Left forelimb (tissue), 1 donor: ENCODE measurements at regions not wholly inside any gene's neighbourhood (a gene's known extent, or its start where the extent isn't known, plus 50 kb on each side); places are given as distances from the start of the nearest gene placed in this dataset.
A peak's percentile ranks its signal among the peaks of the same experiment; 100 is the strongest.
"Not testable (repeated sequence)": the region's sequence is repeated elsewhere in the genome, so short reads cannot be mapped to it uniquely, and the experiment has no call there.

ENCODE experiments used
- DNase-seq: peaks from one replicate; pipeline ENCODE4 v3.0.0-alpha.2; 2018; ENCODE audit warnings: low spot score

DNA sequence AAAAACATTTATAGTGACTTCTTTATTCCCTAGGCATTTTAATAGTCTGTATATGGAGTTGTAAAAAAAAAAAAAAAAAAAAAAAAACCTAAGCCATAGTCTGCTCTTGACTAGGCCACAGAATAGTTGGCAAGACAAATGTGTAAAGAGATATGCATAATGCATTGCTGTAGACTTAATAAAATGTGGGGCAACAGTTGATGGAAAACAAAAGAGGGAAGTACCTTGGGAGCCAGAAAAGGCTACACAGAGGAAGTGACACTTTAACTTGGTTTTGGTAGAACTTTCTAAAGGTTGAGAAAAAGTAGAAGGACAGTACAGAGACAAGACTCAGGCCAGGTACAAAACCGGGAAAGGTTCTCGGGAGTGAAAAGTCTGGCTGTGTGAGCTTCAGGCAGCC lies 802.9 kb upstream of the ADAMTS5 start:
- no peak for DNase-seq

DNA sequence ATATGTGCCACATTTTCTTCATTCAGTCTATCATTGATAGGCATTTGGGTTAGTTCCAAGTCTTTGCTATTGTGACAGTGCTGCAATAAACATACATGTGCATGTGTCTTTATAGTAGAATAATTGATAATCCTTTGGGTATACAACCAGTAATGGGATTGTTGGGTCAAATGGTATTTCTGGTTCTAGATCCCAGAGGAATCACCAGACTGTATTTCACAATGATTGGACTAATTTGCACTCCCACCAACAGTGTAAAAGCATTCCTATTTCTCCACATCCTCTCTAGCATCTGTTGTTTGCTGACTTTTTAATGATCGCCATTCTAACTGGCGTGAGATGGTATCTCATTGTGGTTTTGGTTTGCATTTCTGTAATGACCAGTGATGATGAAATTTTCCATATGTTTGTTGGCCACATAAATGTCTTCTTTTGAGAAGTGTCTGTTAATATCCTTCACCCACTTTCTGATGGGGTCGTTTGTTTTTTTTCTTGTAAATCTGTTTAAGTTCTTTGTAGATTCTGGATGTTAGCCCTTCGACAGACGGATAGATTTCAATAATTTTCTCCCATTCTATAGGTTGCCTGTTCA lies 801.3 kb upstream of the ADAMTS5 start:
- not testable (repeated sequence) for DNase-seq

DNA sequence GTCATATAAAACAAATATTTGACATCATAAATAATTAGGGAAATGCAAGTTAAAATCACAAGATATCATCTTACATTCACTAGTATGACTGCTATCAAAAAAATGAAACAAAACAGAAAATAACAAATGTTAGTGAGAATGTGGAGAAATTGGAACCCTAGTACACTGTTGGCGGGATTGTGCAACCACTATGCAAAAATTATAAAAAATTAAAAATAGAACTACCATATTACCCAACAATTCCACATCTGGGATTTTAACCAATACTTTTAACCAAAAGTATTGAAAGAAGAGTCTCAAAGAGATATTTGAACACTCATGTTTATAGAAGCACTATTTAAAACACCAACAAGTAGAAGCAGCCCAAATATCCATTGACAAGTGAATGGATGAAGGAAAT lies 797.2 kb upstream of the ADAMTS5 start:
- DNase-seq: no peak

DNA sequence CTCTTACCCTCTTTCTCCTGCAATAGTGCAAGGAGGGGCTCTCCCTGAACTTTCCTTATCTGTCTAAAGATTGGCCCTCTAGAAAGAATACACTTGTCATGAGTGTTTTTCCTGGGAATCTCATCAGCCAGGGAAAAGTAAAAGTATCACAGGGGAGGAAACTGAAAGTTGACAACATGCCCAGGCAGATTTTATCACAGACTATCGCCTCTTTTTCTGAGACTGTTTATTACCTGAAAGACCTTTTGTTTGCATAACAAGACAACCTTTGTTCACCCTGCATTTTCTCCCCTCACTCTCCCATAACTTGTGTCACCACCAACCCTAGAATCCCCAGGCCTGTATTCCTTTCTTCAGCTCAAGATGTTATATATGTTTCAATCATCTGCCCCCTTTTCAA lies 794.7 kb upstream of the ADAMTS5 start:
- no peak for DNase-seq

DNA sequence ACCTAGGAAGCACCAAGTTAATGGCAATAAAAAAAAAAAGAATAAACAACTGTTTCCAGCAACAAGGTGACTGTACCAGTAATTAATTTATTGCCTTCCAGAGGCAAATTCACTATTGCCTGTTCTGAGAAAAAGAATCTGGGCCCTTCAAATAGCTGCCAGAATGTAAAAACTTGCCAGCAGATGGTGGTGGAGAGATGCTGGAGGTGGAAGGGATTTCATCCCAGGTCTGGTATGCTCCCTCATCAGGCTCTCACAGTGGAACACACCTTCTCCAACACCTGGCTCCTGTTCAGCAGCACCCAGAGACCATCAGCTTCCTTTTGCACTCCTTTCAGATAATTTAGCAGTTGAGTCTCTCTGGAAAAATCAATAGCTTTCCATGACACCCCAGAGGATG lies 792.9 kb upstream of the ADAMTS5 start:
- DNase-seq: no peak

DNA sequence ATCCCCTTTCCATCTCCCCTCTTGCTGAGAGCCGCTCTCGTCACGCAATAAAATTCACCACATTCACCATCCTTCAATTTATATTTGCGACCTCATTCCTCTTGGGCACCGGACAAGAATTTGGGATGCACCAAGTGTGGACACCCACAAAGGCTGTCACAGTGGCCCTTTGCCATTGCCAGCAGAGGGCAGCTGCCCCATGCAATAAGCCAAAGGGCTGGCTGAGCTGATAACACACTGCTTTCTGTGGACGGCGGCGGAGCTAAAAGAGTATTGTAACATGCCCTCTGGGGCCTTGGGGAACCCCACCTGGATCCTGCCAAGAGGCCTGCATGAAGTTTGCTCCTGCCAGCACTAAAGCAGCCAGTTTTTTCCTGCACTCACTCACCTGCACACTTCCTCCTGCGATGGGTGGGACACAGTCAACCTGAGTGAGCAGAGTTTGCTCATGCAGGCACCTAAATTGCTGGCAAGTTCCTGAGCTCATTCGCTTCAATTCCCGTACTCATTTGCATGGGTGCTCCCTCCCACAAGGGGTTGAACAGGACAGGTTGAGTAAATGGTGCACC lies 792.3 kb upstream of the ADAMTS5 start:
- DNase-seq: no peak

DNA sequence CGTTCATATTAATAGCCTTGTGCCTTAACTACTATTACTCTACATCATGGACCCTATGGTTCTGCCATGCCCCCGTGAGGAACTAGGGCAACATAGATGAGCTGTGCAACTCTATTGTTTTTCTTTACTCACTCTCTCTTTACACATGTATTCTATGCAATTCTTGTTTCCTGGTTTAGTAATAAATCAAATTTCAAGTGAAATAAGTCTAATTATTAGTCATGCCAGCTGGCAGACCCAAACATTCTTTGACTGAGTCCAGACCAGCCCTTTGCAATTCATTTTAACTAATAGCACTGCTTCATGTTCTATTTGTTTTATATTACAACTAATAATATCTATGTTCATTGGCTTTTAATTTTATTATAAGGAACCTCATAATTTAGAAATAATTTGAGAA lies 789.3 kb upstream of the ADAMTS5 start:
- DNase-seq: no peak

DNA sequence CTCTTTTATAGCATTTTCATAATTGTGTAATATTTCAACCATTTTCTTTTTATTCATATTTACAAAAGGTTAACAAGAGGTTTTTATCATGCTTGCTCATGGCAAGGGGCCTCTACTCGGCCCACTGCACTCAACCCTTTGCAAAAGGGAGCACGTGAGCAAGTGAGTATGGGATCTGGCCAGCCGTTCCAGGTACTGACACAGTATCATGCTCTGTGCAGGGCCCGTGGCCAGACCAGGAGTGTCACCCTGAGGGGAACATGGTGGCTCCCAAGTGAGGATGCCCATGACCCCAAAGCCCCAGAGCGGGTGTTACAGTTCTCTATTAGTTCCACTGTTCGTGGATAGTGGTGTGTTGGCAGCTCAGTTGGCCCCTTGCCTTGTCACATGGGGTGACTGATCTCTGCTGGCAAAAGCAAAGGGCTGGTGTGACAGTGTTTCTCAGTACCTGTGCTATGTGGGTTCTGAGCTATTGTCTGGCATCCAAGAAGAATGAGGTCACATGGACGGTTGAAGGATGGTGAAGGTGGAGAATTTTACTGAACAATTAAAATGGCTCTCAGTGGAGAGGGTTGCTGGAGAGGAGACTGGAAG lies 777.2 kb upstream of the ADAMTS5 start:
- DNase-seq: no peak

DNA sequence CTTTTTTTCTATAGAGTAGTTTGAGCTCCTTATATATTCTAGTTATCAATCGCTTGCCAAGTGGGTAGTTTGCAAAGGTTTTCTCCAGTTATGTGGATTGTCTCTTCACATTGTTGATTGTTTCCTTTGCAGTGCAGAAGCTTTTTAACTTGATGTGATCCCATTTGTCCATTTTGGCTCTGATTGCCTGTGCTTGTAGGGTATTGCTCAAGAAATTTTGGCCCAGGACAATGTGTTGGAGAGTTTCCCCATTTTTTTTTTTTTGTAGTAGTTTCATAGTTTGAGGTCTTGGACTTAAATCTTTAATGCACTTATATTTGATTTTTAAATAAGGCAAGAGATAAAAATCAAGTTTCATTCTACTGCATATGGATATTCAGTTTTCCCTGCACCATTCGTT lies 774.8 kb upstream of the ADAMTS5 start:
- no peak for DNase-seq

DNA sequence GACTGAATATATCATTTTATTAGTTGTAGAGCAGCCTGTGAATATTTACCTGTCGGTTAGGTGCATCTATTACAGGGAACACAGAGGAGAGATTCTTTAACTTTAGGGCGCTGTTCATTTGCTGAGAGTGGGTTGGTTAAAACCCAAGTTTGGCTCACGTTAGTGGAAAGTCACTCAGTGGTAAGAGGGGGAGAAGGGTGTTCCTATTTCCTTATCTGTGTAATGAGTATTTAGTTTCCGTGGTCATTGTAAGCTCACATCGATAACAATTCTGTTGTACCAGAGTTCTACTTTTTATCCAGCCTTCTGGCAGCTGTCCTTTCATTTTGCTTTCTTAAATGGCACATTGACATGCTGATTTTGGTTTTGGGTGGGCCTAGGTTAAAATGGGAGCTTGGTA lies 773.2 kb upstream of the ADAMTS5 start:
- DNase-seq: no peak

DNA sequence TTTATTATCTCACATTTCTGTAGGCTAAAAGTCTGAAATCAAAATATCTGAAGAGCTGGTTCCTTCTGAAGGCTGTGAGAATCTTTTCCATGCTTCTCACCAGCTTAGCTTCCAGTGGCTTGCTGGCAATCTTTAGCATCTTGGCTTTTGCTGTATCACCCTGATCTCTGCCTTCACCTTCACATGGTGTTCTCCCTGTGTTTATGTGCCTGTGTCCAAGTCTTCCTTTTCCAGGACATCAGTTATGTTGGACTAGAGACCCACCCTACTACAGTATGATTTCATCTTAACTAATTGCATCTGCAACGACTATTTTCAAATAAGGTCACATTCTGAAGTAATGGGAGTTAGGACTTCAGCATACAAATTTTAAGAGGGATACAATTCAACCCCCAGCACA lies 772.3 kb upstream of the ADAMTS5 start:
- DNase-seq: no peak

DNA sequence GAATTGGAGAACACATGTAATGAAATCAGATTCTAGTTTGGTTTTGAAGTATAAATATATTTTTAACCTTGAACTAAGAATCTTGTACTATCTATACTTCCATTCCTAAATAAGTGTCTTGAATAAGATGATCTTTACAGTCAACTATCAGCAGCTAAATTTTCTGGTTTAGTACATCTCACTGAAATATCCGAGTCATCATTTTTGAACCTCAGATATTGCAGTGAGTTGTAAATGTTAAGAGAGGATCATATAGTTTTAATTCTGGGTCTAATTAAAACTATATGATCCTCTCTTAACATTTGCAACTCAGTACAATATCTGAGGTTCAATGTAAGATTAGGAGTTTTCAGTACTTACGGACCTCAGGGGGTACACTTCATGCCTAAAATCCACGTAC lies 768.8 kb upstream of the ADAMTS5 start:
- DNase-seq: no peak

DNA sequence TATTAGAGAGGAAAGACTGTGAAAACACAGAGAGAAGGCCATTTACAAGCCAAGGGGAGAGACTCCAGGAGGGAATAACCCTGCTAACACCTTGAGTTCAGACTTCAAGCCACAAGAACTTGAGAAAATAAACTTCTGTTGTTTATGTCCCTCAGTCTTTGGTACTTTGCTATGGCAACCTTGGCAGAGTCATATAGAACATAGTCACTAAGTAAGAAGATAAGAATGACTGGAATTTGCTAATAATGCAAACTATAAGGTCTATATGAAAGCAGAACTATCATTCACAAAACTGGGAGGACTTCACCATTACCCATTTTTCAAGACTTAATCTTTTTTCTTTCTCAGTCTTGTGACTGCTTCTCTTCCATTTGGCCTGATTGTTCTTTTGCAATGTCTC lies 767.3 kb upstream of the ADAMTS5 start:
- DNase-seq: no peak

DNA sequence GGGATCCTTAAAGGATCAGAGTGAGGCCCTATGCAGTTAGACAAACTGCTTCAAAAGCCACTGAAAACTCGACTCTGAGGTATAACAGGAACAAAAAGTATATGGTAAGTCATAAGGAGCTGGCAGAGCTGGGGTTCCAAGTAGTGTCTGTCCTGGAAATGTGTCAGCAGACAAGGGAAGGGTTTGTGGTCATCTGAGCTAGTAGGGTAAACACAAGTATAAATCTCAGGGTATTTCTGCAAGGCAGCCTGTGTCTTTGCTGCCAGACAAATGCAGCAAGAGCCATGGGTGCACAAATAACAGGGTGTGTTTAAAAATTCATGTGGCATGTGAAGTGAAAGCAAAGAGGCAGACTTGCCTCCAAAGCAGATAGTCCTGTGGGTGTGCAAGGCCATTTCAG lies 759.0 kb upstream of the ADAMTS5 start:
- no peak for DNase-seq

DNA sequence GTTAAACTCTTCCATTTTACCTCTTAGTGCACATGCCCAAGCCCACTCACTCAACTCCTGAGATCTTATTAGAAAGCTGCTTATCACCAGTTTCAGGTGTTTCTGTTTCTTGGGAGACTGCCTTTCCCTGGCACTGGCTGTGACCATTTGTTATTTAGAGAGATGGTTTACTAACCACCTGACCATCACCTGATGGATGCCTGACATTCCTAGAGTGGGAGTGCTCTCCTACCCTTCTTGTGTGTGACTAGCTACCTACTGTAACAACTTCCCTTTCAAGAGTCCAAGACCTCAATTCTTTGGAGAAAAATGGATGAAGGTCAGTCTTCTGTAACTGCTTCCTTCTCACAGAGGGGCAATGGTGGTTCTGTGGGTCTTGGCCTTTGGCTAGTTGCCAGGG lies 755.2 kb upstream of the ADAMTS5 start:
- no peak for DNase-seq

DNA sequence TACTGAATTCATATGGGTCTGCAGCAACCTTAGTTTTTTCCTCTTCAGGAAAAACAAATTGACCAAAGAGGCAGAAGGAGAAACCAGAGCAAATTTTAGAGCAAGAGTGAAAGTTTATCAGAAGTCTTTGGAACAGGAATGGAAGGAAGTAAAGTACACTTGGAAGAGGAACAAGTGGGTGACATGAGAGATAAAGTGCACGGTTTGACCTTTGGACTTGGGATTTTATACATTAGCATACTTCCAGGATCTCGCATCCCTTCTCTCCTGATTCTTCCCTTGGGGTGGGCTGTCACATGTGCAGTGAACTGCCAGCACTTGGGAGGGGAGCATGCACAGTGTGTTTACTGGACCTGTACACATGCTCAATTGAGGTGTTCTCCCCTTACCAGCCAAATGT lies 754.8 kb upstream of the ADAMTS5 start:
- no peak for DNase-seq

DNA sequence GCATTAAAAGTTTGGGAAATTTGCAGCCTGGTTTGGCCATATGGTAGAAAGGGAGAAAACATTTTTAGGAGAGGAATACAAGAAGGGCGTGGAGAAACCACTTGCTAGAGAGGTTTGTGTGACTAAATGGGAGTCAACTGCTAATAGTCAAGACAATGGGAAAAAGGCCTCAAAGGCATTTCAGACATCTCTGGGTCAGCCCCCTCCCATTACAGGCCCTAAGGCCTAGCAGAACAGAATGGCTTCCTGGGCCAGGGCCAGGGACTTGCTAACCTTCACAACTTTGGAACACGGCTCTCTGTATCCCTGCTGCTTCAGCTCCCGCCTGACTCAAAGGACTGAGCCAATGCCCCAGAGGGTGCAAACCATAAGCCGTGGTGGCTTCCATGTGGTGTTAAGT lies 752.3 kb upstream of the ADAMTS5 start:
- no peak for DNase-seq

DNA sequence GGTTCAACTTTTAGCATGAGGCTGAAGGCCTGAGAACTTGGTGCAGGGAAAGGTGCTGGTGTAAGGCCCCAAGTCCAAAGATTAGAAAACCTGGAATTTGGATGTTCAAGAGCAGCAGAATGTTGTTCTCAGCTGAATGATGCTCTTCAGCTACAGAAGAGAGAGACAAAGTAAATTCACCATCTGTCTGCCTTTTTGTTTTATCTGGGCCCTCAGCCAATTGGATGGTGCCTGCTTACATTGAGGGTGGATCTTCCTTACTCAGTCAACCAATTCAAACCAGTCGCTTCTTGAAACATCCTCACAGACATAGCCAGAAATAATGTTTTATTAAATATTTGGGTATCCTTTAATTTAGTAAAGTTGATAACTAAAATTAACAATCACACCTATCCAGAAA lies 748.2 kb upstream of the ADAMTS5 start:
- DNase-seq: no peak

DNA sequence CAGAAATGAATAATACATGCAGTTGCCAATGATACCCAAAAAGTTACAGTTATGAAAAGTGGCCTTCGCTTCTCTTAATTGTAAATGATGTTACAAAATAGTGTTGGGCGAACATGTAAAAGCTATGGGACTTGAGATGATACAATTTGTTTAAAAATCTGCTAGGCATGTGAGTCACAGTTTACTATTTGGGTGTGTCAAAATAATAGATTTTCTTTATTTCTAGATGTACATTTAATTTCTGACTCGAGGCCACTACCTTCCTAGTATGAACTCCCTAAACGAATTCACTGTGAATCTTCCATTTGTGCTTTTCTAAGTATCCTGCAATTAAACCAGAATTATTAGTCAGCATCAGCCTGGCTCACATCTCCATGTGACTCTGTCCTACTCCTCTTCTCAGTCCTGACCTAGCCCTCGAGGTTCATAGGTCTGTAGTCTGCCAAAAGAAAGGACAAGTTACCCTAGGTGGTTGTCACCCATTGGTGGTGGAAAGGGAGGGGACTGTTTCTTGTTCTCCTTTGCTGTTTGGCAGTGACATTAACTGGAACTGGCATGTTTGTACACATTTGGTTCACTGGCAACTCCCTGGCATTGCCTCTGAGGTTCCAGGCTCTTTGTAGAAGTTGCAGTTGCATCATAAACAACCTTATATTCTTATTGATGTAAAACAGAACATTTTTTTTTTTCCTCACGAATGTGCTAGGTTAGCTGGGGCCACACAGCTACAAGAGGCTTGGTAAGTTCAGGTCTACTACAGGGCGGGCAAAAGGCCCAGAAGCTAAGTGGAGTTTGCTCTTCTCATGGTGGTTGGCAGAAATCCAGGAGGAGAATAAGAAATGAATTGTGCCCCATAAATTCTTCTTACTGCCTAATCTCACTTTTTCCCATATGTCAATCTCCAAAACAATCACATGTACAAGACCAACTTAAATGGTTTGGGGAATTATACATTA lies 746.5 kb upstream of the ADAMTS5 start:
- DNase-seq: no peak

DNA sequence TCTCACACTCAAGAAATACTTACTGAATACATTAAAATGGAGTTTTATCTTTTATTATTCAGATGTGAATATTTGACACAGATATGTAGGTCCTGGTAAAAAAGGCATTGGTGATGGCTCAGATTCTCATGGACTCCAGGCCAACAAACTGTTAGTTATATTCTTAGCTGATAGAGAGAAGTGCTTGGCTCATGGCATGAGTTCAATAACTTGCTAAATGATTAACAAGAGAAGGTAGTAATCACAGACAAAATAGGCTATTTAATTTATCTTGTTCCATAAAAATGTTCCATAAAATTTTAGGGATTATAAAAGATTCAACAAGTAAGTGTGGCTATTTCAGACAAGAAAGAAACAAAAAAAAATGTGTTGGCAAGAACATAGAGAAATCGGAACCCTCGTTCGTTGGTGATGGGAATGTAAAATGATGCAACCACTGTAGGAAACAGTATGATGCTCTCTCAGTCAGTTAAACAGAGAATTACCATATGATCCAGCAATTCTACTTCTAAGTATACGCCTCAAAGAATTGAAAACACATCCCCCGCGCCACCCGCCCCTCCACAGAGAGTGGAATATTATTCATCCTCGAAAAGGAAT lies 737.8 kb upstream of the ADAMTS5 start:
- no peak for DNase-seq

DNA sequence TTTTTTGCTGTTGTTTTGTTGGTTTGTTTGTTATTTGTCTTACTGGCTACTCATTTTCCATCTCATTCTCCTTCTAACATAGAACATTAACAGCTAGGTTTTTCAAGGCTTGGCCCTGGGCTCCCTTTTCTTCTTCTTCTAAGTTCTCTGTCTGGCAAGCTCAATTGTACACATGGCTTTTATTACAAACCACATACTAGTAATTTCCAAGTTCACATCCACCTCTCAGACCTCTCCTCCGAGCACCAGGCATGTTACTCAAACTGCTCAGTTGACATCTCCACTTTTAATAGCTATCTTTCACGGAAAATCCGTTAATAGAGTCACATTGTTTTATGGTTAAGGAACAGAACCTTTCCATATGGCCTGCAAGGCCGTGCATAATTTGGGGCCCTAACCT lies 736.9 kb upstream of the ADAMTS5 start:
- no peak for DNase-seq

DNA sequence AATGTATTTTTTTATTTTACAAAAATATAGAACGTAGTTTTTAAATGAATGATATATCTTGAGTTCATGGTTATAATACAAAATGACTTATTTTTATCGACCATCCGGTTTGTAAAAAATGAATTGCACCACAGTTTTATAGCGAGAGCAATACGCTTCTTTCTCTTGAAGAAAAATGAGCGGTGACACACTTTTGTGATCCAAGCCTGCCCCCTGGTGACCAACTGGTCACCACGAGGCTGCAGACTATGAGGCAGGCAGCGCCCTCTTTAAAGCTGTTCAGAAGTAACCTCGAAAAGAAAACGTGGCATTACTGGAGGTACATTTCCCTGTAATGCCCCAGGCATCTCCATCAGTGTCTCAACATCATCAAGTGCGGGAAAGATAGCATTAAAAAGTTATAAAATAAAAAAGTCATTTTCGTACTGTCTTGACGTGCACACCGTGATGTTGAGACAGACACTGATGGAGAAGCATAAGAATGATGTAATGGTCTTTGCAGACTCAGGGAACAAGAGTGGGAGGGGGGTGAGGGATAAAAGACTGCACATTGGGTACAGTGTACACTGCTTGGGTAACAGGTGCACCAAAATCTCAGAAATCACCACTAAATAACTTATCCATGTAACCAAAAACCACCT lies 734.2 kb upstream of the ADAMTS5 start:
- peak; percentile 89 for DNase-seq
